ENCODE measurements at regions not wholly inside any gene's neighbourhood (a gene's known extent, or its start where the extent isn't known, plus 50 kb on each side); places are given as distances from the start of the nearest gene placed in this dataset.

- no peak for TF ChIP-seq CTCF (IDR thresholded peaks at IDR 0.05; ENCODE audit: low read depth, low read length, missing input control)
- TF ChIP-seq, protein P1, sequence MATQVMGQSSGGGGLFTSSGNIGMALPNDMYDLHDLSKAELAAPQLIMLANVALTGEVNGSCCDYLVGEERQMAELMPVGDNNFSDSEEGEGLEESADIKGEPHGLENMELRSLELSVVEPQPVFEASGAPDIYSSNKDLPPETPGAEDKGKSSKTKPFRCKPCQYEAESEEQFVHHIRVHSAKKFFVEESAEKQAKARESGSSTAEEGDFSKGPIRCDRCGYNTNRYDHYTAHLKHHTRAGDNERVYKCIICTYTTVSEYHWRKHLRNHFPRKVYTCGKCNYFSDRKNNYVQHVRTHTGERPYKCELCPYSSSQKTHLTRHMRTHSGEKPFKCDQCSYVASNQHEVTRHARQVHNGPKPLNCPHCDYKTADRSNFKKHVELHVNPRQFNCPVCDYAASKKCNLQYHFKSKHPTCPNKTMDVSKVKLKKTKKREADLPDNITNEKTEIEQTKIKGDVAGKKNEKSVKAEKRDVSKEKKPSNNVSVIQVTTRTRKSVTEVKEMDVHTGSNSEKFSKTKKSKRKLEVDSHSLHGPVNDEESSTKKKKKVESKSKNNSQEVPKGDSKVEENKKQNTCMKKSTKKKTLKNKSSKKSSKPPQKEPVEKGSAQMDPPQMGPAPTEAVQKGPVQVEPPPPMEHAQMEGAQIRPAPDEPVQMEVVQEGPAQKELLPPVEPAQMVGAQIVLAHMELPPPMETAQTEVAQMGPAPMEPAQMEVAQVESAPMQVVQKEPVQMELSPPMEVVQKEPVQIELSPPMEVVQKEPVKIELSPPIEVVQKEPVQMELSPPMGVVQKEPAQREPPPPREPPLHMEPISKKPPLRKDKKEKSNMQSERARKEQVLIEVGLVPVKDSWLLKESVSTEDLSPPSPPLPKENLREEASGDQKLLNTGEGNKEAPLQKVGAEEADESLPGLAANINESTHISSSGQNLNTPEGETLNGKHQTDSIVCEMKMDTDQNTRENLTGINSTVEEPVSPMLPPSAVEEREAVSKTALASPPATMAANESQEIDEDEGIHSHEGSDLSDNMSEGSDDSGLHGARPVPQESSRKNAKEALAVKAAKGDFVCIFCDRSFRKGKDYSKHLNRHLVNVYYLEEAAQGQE (IDR thresholded peaks at IDR 0.05), result no peak
- no peak for TF ChIP-seq TAF1 (conservative IDR thresholded peaks at IDR 0.05)
- no peak for TF ChIP-seq HNF4A (conservative IDR thresholded peaks at IDR 0.05)
- TF ChIP-seq SP1 (IDR thresholded peaks at IDR 0.05), result no peak
- TF ChIP-seq GABPA (IDR thresholded peaks at IDR 0.05 in 1 of 2, conservative IDR thresholded peaks at IDR 0.05 in 1 of 2), result no peak
- no peak for TF ChIP-seq RXRA (IDR thresholded peaks at IDR 0.05)
- TF ChIP-seq ZBTB33 (IDR thresholded peaks at IDR 0.05), result no peak
- no peak for TF ChIP-seq FOXA1 (IDR thresholded peaks at IDR 0.05)
- TF ChIP-seq HNF4G (IDR thresholded peaks at IDR 0.05), result no peak
These were observed 329.3 kb downstream of the GBA3 start for GRCh38 chr4:23022032-23022431.
